ENCODE measurements at regions not wholly inside any gene's neighbourhood (a gene's known extent, or its start where the extent isn't known, plus 50 kb on each side); places are given as distances from the start of the nearest gene placed in this dataset.

DNA sequence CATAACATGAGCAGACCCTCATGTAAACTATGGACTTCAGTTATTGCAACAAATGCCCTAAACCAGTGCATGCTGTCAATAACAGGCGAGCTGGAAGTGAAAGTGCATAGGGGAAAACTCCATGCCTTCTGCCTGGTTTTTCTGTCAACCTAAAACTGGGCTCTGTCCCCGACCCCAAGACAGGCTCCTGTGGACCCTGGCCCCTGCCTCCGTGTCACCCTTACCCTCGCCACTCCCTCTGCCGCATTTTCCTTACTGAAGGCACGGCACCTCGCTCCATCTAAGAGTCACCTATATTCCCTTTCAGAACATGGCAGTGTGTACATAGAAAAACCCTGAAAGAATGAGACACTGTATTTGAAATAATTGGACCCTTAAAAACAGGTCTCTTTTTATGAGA, 151.3 kb downstream of the SHANK2 start:
- TF ChIP-seq ZNF384 (IDR thresholded peaks at IDR 0.05) (no peak), FOXA1 (IDR thresholded peaks at IDR 0.05) (no peak), TARDBP (IDR thresholded peaks at IDR 0.05) (no peak), SP1 (IDR thresholded peaks at IDR 0.05) (no peak)
- TF ChIP-seq, protein P1, sequence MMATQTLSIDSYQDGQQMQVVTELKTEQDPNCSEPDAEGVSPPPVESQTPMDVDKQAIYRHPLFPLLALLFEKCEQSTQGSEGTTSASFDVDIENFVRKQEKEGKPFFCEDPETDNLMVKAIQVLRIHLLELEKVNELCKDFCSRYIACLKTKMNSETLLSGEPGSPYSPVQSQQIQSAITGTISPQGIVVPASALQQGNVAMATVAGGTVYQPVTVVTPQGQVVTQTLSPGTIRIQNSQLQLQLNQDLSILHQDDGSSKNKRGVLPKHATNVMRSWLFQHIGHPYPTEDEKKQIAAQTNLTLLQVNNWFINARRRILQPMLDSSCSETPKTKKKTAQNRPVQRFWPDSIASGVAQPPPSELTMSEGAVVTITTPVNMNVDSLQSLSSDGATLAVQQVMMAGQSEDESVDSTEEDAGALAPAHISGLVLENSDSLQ (IDR thresholded peaks at IDR 0.05): no peak
